Suprapubic skin (tissue), 4 donors: ENCODE measurements at regions not wholly inside any gene's neighbourhood (a gene's known extent, or its start where the extent isn't known, plus 50 kb on each side); places are given as distances from the start of the nearest gene placed in this dataset.

Experiments used
- DNase-seq, 2 donors: peaks; one replicate each; pipeline ENCODE4 v3.0.0-alpha.2; 2019; ENCODE audit warnings: low spot score in 2 of 2
- H3K27ac ChIP-seq: fragments of 200-600 bp; sonication (generic); one replicate; pipeline ENCODE4 v1.5.1; 2019
- H3K27me3 ChIP-seq: fragments of 200-600 bp; sonication (generic); one replicate; pipeline ENCODE4 v1.5.1; 2019
- H3K36me3 ChIP-seq: fragments of 200-600 bp; sonication (generic); one replicate; pipeline ENCODE4 v1.5.1; 2019
- H3K4me1 ChIP-seq: fragments of 200-600 bp; sonication (generic); one replicate; pipeline ENCODE4 v1.5.1; 2019
- H3K4me3 ChIP-seq: fragments of 200-600 bp; sonication (generic); one replicate; pipeline ENCODE4 v1.5.1; 2019; ENCODE audit warnings: mild to moderate bottlenecking
- H3K9me3 ChIP-seq: fragments of 200-600 bp; sonication (generic); one replicate; pipeline ENCODE4 v1.5.1; 2019
- CTCF ChIP-seq, 2 donors: fragments of 200-600 bp in 1 of 2; fragments of 450-650 bp in 1 of 2; sonication (generic) in 1 of 2; IDR thresholded peaks; one replicate each; pipeline ENCODE4 v1.5.1; 2016 to 2019; ENCODE audit warnings: antibody characterized with exemption in 2 of 2, mild to moderate bottlenecking in 1 of 2, moderate library complexity in 1 of 2
- EP300 ChIP-seq: sonication (generic); formaldehyde crosslinking; IDR thresholded peaks from one replicate; pipeline ENCODE4 v1.6.1; 2017; ENCODE audit warnings: antibody characterized with exemption
- POLR2A ChIP-seq, 2 donors: fragments of 450-650 bp; IDR thresholded peaks; one replicate each; pipeline ENCODE4 v1.6.1; 2017; ENCODE audit warnings: antibody characterized with exemption in 2 of 2, mild to moderate bottlenecking in 2 of 2, moderate library complexity in 2 of 2
- POLR2AphosphoS5 ChIP-seq, 3 donors: sonication (generic); formaldehyde crosslinking; IDR thresholded peaks; one replicate each; pipeline ENCODE4 v1.6.1; 2017; ENCODE audit warnings: antibody characterized with exemption in 3 of 3
- WGBS: methylation state at CpG from one replicate; pipeline ENCODE4 v1.1.5; 2018; 5-methylcytosine and 5-hydroxymethylcytosine counted together

GRCh38 chr2:78301166-78301789 is 724.2 kb upstream of the REG3G start:
- Histone ChIP-seq H3K27me3 (no peaks in the 10 kb centered on the region), H3K4me1 (no peaks in the 10 kb centered on the region), H3K9me3 (peaks cover 4% of the 10 kb centered on the region), H3K4me3 (no peak overlapping the region), H3K36me3 (no peaks in the 10 kb centered on the region), H3K27ac (no peak overlapping the region)
- WGBS, result 67% methylated on average over 6 of the region's 6 CpGs
- DNase-seq, result no peak
- TF ChIP-seq POLR2A (IDR thresholded peaks at IDR 0.05) (no peak), CTCF (IDR thresholded peaks at IDR 0.05) (no peak), POLR2AphosphoS5 (IDR thresholded peaks at IDR 0.05) (no peak), EP300 (no peak)

- Histone ChIP-seq H3K9me3 (no peaks in the 10 kb centered on the region), H3K27me3 (no peaks in the 10 kb centered on the region), H3K4me3 (no peak overlapping the region), H3K36me3 (no peaks in the 10 kb centered on the region), H3K27ac (no peak overlapping the region), H3K4me1 (no peaks in the 10 kb centered on the region)
- 16% methylated on average over 1 of the region's 1 CpG for WGBS
- TF ChIP-seq POLR2A (IDR thresholded peaks at IDR 0.05), result no peak
- no peak for TF ChIP-seq EP300
- TF ChIP-seq POLR2AphosphoS5 (IDR thresholded peaks at IDR 0.05), result no peak
- TF ChIP-seq CTCF (IDR thresholded peaks at IDR 0.05), result no peak
- no peak for DNase-seq
Observed at GRCh38 chr2:78304678-78305077, 720.8 kb upstream of the REG3G start.

- Histone ChIP-seq H3K4me3 (no peak overlapping the region), H3K4me1 (no peaks in the 10 kb centered on the region), H3K27ac (no peak overlapping the region), H3K36me3 (no peaks in the 10 kb centered on the region), H3K9me3 (no peaks in the 10 kb centered on the region), H3K27me3 (no peaks in the 10 kb centered on the region)
- TF ChIP-seq EP300, result no peak
- no peak for TF ChIP-seq POLR2A (IDR thresholded peaks at IDR 0.05)
- TF ChIP-seq CTCF (IDR thresholded peaks at IDR 0.05), result no peak
- TF ChIP-seq POLR2AphosphoS5 (IDR thresholded peaks at IDR 0.05), result no peak
- DNase-seq, result no peak
- WGBS, result 52% methylated on average over 3 of the region's 3 CpGs
Observed at GRCh38 chr2:78309460-78309859, 716.0 kb upstream of the REG3G start.

GRCh38 chr2:78315368-78315767 is 710.1 kb upstream of the REG3G start:
- Histone ChIP-seq H3K27ac (no peak overlapping the region), H3K9me3 (peaks cover 4% of the 10 kb centered on the region), H3K36me3 (no peaks in the 10 kb centered on the region), H3K4me3 (no peak overlapping the region), H3K27me3 (no peaks in the 10 kb centered on the region), H3K4me1 (no peaks in the 10 kb centered on the region)
- no peak for DNase-seq
- TF ChIP-seq EP300 (no peak), CTCF (IDR thresholded peaks at IDR 0.05) (no peak), POLR2AphosphoS5 (IDR thresholded peaks at IDR 0.05) (no peak), POLR2A (IDR thresholded peaks at IDR 0.05) (no peak)

GRCh38 chr2:78318275-78318674 is 707.2 kb upstream of the REG3G start:
- Histone ChIP-seq H3K27me3 (no peaks in the 10 kb centered on the region), H3K4me3 (no peak overlapping the region), H3K4me1 (no peaks in the 10 kb centered on the region), H3K27ac (no peak overlapping the region), H3K36me3 (no peaks in the 10 kb centered on the region), H3K9me3 (peaks cover 8% of the 10 kb centered on the region)
- no peak for TF ChIP-seq CTCF (IDR thresholded peaks at IDR 0.05)
- TF ChIP-seq POLR2A (IDR thresholded peaks at IDR 0.05), result no peak
- no peak for TF ChIP-seq POLR2AphosphoS5 (IDR thresholded peaks at IDR 0.05)
- TF ChIP-seq EP300, result no peak
- DNase-seq, result no peak
- 86% methylated on average over 2 of the region's 2 CpGs for WGBS
